NCI-H1105 (cell line): ENCODE measurements at regions not wholly inside any gene's neighbourhood (a gene's known extent, or its start where the extent isn't known, plus 50 kb on each side); places are given as distances from the start of the nearest gene placed in this dataset.
"Not testable (repeated sequence)": the region's sequence is repeated elsewhere in the genome, so short reads cannot be mapped to it uniquely, and the experiment has no call there.

Experiments
- DNase-seq: peaks from one replicate; lab custom pipeline; 2025; lab: John Stamatoyannopoulos, UW

DNA sequence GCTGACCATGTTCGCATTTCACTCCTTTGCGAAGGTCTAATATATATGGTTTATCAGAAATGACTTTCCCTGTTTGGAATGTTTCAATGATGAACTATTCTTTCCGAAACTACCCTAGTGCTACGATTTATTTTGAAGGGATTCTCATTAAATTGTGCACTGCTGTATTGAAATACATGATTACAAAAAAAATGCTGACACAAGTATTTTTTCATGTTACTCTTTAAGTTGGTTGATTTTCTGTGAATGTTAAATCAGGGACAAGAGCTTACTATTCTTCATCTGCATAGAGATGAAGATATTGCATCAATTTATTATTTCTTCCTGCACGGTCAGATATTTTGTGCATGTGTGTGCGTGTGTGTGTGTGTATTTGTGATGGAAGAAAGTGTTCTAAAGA, 731.5 kb upstream of the AGA start:
- no peak for DNase-seq

DNA sequence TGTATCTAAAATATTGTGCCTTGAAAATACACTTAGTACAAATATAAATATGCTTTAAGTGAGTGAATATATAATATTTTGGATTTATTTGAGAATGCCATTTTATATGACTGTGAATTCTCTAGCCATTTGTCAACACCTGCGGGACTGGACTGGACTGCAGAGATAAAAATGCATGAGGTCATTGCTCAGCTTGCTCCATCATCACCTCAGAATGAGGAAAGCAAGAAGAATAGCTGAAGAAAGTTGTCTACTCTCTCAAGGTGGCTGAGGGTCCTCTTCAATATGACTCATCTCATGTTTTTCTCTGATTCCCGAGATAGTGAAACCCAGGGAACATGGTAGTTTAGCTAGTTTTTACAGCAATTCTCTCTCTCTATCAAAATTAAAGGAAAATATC, 732.5 kb upstream of the AGA start:
- no peak for DNase-seq

DNA sequence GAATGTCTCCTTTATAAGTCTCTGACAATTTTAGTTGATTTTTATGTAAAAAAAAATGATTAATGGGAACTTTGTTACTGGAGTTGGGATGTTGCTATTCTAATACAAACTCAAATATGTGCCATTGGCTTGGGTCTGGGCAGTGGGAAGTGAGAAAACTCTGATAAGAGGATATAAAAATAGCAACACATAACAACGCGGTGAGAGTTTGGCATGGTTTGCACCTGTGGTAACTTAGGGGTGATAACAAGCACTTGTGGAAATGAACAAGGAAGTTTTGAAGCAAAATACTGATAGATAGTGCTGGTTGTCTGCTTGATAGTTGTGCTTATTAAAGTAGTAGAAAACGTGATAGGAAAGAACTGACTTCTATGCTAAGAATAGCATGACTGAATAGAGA, 743.3 kb upstream of the AGA start:
- DNase-seq = no peak

DNA sequence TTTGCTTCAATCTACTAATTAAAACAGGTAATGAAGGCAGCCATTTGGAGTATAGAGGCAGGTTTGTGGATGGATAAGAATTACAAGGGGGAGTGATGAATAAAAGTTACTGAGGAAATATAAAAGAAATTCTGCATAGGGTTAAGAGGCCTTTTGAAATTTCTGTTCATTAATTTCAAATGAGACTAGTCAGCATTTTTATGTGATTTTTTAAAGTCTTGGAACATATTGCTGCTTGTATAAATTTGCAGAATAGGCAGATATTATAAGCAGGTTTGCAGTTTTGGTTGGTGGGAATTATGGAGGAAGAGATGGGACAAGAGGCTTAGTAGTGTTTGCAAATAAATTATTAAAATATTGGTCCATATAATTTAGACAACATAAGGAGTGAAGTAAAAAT, 750.4 kb upstream of the AGA start:
- DNase-seq = no peak

DNA sequence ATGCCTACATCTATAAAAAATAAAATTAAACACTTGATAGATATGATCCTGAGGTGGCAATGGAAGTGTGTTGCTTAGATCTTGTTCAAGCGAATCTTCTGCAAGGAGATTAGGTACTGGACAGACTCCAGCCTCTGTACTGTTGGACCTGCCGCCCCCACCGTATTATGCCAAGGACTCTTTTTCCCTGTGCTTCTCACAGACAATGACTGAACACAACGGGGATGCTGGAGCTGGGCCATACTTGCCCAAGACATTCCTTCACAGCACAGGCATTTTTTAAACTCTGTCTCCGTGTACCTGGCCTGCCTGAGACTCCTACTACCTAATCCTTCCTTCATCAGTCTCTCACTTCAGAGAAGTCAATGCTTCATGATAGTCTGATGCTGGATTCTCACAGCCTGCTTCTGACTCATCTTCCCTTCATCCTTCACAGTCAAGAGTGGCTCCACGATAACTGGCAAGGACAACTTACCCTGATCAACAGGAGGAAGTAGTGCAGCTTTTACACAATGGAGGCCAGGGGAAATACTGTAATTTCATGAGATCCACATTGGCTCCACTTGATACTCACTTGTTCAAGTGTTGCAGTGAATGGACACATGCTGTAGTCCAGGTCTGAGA, 754.6 kb upstream of the AGA start:
- DNase-seq = no peak

DNA sequence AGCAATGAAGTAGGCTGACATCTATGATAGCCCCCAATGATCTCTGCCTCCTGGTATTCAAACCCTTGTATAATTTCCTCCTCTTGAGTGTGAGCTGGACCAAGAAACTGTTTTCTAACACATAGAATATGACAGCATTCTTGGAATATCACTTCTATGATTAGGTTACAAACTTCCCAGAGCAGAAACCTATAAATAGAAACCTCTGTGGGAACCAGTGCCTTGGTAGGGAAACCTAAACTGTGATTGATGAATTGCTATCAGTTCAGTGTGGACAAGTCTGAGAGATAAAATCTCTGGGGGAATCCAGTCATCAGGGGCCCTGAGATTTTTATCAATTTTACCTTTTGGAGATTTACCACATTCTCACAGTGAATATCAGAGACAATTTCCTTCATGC, 756.5 kb upstream of the AGA start:
- DNase-seq = no peak

DNA sequence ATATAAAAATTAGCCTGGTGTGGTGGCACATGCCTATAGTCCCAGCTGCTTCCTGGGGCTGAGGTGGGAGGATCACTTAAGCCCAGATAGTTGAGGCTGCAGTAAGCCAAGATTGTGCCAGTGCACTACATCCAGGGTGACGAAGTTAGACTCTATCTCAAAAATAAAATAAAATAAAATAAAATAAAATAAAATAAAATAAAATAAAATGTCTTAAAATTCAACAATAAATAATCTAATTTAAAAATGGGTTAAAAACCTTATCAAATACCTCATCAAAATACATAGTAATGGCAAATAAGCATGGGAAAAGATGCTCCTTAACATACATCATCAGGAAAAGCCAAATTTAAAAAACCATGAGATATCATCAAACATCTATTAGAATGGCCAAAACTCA, 760.2 kb upstream of the AGA start:
- no peak for DNase-seq

DNA sequence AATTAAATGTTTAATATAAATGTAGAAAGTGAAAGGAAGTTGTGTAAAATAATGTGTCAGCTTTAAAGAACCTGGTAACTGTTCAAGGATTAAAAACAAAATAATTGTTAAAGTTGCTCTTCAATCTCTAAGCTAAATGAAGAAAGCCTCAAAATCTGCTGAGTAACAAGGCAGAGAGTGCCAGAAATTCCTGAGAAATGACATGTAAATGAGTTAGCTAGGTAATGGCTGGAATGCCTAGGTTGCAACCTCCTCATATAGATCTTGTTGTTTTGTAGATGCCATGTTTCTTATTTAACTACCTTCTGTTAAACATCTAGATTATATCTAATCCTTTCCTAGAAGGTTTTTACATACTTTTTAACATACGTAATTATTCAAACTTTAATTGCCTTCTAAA, 763.6 kb upstream of the AGA start:
- no peak for DNase-seq

DNA sequence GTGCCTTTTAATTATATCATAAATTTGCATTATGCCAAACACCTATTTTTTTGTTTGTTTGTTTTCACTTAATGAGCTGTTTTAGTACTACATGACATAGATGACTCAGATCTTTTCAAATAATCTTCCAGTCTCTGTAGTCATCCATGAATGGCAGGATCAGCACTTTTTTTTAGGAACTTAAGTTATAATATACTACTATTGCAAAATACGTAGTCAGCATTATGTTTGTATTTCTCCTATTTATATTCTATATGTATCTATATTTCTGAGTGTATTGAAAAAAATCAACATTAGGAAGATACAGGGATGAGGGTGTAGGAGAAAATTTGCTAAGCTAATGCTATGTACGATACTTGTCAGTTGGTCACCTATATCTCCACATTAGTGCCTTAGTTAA, 773.1 kb upstream of the AGA start:
- DNase-seq = no peak

DNA sequence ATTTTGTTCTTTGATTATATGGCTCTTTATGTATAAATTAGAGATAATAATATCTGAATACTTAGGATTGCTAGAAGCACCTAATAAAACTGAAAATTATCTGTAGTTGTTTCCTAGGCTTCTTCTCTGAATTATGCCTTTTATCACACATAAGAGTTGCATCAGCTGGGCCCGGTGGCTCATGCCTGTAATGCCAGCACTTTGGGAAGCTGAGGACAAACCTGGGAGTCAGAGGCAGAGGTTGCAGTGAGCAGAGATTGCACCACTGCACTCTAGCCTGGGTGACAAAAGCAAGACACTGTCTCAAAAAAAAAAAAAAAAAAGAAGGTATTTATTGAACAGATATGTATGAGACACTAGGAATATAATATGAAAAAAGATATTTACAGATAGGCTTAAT, 773.5 kb upstream of the AGA start:
- no peak for DNase-seq

DNA sequence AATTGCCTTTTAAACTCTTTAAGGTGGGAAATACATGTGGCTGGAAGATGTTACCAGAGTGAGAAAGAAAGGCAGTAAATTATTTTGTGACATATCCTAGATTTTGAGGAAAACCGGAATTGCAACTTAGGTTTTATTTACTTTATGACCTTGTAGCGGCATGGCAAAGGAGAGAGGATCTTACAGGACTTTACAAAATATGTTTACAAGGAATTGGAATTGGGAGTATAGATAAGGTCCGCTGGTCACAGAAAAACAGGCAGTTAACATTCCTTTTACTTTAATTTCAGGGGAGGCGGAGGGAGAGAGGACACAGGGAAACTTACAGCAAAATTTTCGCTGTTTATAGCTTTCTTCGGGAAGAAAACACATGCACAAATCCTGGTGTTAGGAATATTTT, 784.2 kb upstream of the AGA start:
- not testable (repeated sequence) for DNase-seq

DNA sequence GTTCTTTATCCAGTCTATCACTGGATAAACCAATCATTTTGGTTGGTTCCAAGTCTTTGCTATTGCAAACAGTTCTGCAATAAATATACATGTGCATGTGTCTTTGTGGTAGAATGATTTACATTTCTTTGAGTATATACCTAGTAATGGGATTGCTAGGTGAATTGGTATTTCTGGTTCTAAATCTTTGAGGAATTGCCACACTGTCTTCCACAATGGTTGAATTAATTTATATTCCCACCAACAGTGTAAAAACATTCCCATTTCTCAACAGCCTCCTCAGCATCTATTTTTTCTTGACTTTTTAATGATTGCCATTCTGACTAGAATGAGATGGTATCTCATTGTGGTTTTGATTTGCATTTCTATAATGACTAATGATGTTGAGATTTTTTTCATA, 791.7 kb upstream of the AGA start:
- DNase-seq = no peak

DNA sequence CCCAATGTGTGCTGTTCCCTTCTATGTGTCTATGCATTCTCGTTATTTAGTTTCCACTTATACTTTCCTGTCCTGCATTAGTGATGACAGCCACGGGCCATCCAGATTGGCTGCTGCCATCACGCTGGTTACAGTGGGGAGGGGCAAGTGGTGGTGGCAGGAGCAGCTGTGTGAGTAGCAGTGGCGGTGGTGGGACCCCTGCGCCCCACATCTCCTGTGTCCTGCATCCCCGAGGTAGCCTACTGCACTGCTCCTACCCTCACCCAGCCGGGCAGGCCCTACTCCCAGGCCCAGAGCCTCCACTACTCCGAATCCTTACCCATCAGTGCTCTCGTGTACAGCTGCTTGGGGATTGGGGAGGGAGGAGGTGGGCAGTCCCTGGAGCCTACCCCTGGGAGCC, 798.7 kb upstream of the AGA start:
- DNase-seq = no peak

DNA sequence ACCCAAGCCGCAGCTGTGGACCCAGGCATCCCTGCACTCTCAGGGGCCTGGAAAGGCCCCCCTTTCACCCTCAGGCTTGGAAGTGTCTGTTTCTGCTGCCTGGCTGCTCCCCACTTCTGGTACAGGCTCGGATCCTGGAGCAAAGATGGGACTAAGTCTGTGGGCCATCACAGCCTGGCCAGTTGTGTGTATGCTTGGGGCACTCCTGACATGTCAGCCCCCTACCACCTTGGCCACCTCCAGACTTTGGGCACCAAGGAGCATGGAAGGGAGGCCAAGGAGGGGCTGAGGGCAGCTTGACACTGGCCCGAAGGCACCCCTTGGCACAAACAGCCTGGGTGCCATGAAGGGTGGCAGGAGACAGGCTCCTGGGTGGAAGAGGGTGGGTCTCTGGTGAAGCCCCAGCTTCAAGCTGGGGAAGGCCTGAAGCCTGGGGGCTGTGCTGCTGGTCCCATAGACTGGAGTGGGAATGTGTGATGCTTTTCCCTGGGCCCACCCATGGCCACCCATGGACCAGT, 799.4 kb upstream of the AGA start:
- DNase-seq = no peak

DNA sequence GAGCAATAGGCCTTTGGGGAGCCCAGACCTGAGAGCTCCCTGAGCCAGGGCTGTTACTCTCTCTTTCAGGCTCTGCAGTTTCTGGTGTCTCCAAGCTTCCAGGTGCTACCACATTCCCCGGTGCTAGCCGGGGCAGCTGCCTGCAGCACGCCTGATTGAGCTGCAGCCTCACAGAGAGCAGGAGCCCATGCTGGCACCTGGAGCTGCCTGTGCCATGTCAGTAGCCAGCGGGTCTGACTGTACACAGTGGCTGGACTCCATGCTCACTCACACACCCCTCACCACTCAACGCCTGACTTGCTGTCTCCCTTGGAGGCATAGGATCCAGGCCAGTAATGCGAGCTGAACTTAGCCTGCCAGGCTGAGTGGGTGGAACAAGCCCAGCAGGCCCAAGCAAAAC, 800.4 kb upstream of the AGA start:
- no peak for DNase-seq

DNA sequence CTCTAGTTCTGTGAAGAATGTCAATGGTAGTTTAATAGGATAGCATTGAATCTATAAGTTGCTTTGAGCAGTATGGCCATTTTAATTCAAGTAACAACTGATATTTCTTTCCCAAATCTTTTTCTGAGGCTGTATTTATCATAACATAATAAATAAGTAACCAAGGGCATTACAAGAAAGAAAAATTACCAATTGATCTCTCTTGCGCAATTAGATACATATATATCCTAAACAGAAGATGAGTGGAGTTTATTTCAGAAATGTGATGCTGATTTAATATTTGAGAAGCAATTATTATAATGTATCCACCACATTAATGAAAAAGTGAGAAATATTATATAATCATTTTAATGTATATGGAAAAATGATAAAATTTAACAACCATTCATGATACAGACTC, 802.5 kb upstream of the AGA start:
- DNase-seq = no peak

DNA sequence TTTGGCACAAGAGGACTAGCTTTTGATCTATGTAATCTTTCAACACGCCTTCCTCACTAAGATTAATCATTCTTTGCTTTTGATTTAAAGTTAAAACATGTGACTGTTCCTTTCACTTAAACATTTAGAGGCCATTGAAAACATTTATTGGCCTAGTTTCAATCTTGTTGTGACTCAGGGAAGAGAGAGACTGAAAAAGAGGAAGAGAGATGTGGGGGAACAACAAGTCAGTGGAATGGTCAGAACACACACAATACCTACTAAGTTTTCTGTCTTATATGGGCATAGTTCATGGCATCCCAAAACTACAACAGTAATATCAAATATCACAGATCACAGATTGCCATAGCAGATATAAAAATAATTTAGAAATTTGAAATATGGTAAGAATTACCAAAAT, 812.9 kb upstream of the AGA start:
- no peak for DNase-seq

DNA sequence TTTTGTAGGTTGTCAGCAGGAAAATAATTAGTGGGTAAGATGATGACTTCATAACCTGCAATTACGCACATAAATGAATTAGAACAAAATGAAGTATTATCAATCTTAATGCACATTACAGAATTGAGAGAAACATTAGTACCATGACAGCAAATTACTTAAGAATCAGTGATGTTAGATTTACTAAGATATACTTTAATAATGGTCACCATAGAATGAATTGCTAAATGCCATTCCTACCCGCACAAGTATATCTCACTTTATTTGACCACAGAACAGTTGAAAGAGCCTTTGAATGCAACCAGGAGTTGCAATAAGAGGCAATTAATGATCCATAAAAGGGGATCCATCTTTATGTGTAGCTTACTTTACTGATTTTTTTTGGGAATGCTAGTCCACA, 816.4 kb upstream of the AGA start:
- no peak for DNase-seq

DNA sequence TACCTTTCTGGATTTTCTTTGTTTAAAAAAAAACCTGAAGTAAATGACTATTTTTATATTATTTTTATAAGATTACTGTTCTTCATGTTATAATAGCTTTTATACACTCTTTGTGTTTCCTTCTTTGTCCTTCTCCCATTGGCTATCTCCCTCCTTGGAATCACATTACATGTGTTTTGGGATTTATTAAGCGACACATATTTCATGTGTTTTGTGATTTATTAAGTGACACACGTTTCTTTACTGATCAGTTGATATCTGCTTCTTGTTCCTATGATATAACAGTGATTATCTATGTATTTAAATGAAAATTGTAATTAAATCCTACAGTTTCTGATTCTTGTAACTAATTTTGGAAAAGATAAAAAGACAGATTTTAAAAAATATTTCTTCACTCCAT, 817.3 kb upstream of the AGA start:
- no peak for DNase-seq

DNA sequence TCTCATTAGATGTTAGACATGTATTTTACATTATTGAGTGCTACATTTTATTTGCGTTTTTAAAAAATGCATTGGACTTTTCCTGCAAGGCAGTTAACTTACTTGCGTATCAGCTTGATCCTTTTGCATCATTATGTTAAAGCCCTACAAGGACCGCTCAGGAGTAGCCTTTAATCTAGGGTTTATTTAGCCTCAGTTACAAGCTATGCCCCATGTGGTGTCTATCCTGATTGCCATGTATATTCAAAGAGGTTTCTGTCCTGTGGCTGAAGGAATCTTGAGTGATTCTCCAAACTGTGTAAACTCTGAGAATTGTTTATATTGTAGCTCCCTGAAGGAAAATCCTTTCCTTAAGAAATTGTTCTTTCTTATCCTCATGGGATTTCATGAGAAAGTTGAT, 821.8 kb upstream of the AGA start:
- DNase-seq = no peak

DNA sequence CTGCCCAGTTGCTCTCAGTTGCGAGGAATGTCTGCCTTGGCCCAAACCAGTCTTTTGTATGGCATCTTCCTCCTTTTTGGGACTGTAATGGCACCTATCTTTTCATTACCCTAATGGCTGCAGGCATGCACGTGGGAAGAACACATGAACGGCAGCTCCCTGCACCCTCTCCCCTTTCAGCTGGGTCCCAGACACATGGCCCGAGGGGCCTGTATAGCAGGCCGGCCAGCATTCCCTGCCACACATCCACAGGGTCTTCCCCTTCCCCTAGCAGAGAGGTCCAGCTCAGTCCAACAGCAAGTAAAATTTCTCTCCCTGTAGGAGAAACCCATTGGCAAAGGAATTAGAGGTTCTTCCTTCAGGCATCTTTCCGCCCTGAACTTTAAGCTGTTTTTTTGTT, 829.1 kb upstream of the AGA start:
- DNase-seq = no peak

DNA sequence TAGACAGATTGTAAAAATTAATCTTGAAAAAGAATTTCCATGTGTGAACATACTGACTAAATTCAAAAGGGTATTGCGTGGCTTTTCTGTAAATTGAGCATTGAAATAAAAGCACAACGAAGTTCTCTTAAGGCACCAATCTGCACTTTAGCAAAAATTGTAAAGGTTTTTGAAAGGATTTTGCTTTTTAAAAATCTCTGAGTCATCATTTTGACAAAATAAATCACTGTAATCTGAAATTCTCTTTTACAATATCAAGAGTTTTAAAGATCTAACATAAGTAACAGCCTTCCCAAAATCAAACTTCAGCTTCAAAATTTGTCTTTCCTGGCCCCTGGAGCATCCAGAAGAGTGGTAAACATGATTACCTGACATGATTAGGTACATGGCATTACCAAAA, 830.9 kb upstream of the AGA start:
- no peak for DNase-seq

DNA sequence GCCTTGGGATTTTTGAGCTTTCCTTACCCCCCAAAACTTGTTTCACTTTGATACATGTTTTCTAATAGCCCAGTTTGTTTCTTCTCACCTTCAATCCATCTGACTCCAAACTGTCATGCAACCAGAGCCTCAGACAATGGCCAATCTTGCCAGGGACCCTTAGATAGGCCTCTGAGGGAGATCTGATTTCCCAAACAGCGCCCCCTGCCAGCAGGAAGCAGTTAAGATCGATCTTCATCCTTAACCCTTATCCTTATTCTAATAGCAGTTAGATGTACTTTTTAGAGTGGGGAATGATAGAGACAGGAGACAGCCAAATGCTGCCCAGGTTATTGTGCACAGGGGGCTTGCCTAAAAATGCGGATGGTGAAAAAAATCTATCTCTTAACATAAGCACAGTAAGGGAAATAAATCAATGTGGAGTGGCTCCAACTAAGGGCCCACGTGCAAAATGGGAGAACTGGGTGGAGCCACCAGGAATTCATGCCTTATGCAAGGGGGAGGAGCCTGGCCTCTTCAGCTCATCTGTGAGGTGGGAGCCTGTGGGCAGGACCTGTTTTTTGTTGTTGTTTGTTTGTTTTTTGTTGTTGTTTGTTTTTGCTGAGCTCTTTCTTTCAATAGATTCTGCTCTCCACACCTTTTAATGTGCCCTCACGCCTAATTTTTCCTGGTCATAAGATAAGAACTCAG, 833.6 kb upstream of the AGA start:
- DNase-seq = no peak

DNA sequence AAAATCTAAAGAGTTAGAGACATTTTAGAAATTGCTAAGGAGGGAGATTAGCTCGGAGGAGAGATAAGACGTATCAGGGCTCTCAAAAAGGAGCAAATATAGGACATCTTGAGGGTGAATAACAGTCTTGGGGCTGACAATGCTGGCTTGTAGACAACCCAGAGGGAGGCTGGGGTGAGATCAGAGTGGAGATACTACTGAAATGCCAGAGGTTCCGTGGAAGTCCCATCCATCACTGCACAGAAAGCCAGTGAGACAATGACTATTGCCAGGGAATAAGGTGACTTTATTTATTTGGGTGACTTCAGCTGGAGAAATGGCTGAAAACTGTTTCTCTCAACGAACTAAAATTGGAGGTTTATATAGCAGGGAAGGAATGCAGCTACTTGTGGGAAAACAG, 838.1 kb upstream of the AGA start:
- no peak for DNase-seq
